ENCODE measurements at regions not wholly inside any gene's neighbourhood (a gene's known extent, or its start where the extent isn't known, plus 50 kb on each side); places are given as distances from the start of the nearest gene placed in this dataset.

GRCh38 chr6:78390066-78390465 is 477.3 kb upstream of the IRAK1BP1 start:
- H3K9me3 ChIP-seq (ENCODE audit: severe bottlenecking): no peaks in the 10 kb centered on the region
- no peaks in the 10 kb centered on the region for H3K27me3 ChIP-seq (ENCODE audit: insufficient read depth, low read depth, severe bottlenecking)
- no peak for DNase-seq
- H3K27ac ChIP-seq: no peak overlapping the region
- no peak overlapping the region for H3K4me3 ChIP-seq (ENCODE audit: low read depth, low read length)
- H3K36me3 ChIP-seq: no peaks in the 10 kb centered on the region
- no peak for TF ChIP-seq CTCF (IDR thresholded peaks at IDR 0.05; ENCODE audit: low read depth, low read length)

DNA sequence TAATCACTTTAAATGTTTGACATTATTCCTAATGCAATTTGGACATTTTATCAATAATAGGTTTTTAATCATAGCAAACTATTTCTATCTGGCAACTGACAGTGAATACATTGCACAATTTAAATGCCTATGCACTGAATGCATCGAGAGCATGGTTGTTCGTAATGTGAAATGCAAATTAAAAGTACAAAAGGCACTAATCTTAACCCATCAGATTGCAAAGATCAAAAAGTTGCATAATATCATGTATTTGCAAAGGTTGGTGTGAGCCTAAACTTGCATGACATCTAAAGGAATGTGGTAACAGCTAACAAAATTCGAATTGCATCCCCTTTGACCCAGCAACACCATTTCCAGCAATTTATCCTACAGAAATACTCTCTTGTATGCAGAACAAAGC is 469.9 kb upstream of the IRAK1BP1 start:
- no peak for DNase-seq
- no peak for TF ChIP-seq CTCF (IDR thresholded peaks at IDR 0.05; ENCODE audit: low read depth, low read length)

GRCh38 chr6:78398292-78398691 is 469.1 kb upstream of the IRAK1BP1 start:
- Histone ChIP-seq H3K27me3 (ENCODE audit: insufficient read depth, low read depth, severe bottlenecking) (no peaks in the 10 kb centered on the region), H3K4me3 (ENCODE audit: low read depth, low read length) (no peak overlapping the region), H3K9me3 (ENCODE audit: severe bottlenecking) (no peaks in the 10 kb centered on the region), H3K27ac (no peak overlapping the region), H3K36me3 (no peaks in the 10 kb centered on the region)
- DNase-seq: no peak
- no peak for TF ChIP-seq CTCF (IDR thresholded peaks at IDR 0.05; ENCODE audit: low read depth, low read length)

More for the DNA sequence above, 469.9 kb upstream of the IRAK1BP1 start:
- no peaks in the 10 kb centered on the region for H3K36me3 ChIP-seq
- H3K27me3 ChIP-seq (ENCODE audit: insufficient read depth, low read depth, severe bottlenecking): no peaks in the 10 kb centered on the region
- no peak overlapping the region for H3K27ac ChIP-seq
- no peak overlapping the region for H3K4me3 ChIP-seq (ENCODE audit: low read depth, low read length)
- H3K9me3 ChIP-seq (ENCODE audit: severe bottlenecking): no peaks in the 10 kb centered on the region

DNA sequence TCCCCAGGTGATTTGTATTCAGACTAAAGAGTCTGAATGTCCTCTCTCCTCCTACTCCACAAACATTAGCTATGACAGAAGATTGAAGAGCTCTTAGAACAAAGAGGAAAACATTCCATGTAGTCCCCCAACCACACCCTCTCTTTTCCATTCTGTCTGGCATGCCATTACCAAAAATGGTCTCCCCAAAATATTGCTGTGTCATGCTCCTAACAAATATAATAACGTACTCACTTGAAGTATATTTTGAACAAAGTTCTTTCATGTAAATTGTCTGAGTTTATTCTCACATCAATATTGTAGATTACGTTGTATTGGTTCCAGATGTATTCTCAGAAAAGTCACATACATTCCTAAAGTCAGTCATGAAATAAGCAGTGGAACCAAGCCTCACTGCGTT is 467.3 kb upstream of the IRAK1BP1 start:
- Histone ChIP-seq H3K9me3 (ENCODE audit: severe bottlenecking) (no peaks in the 10 kb centered on the region), H3K36me3 (no peaks in the 10 kb centered on the region), H3K27me3 (ENCODE audit: insufficient read depth, low read depth, severe bottlenecking) (no peaks in the 10 kb centered on the region), H3K27ac (no peak overlapping the region), H3K4me3 (ENCODE audit: low read depth, low read length) (no peak overlapping the region)
- TF ChIP-seq CTCF (IDR thresholded peaks at IDR 0.05; ENCODE audit: low read depth, low read length): no peak
- DNase-seq: no peak

- H3K4me3 ChIP-seq (ENCODE audit: low read depth, low read length): no peak overlapping the region
- no peaks in the 10 kb centered on the region for H3K27me3 ChIP-seq (ENCODE audit: insufficient read depth, low read depth, severe bottlenecking)
- no peaks in the 10 kb centered on the region for H3K36me3 ChIP-seq
- no peak for TF ChIP-seq CTCF (IDR thresholded peaks at IDR 0.05; ENCODE audit: low read depth, low read length)
- H3K9me3 ChIP-seq (ENCODE audit: severe bottlenecking): no peaks in the 10 kb centered on the region
- no peak for DNase-seq
- H3K27ac ChIP-seq: no peak overlapping the region
Observed at GRCh38 chr6:78427386-78427785, 440.0 kb upstream of the IRAK1BP1 start.

- no peaks in the 10 kb centered on the region for H3K9me3 ChIP-seq (ENCODE audit: severe bottlenecking)
Observed at GRCh38 chr6:78430521-78430920, 436.8 kb upstream of the IRAK1BP1 start.

More at GRCh38 chr6:78430521-78430920, 436.8 kb upstream of the IRAK1BP1 start:
- Histone ChIP-seq H3K27ac (no peak overlapping the region), H3K27me3 (ENCODE audit: insufficient read depth, low read depth, severe bottlenecking) (no peaks in the 10 kb centered on the region), H3K36me3 (no peaks in the 10 kb centered on the region), H3K4me3 (ENCODE audit: low read depth, low read length) (no peak overlapping the region)
- DNase-seq: no peak
- no peak for TF ChIP-seq CTCF (IDR thresholded peaks at IDR 0.05; ENCODE audit: low read depth, low read length)
